Astrocyte of the spinal cord (primary cell): ENCODE measurements at regions not wholly inside any gene's neighbourhood (a gene's known extent, or its start where the extent isn't known, plus 50 kb on each side); places are given as distances from the start of the nearest gene placed in this dataset.

Experiments used
- DNase-seq: peaks from one replicate; pipeline ENCODE4 v3.0.0; 2011; ENCODE audit warnings: low read depth, low spot score
- H3K4me3 ChIP-seq: 2 replicates; pipeline ENCODE4 v1.5.1; 2011; ENCODE audit warnings: low read depth, mild to moderate bottlenecking, low read length, moderate library complexity
- in situ Hi-C: cut with HindIII; loops from 2 replicates; pipeline ENCODE4 v1.10.0; 2017; ENCODE audit warnings: low sequenced_read_pairs
- TF ChIP-seq, protein P1 (sequence below): IDR thresholded peaks from 2 replicates; pipeline ENCODE4 v1.5.1; 2012; ENCODE audit warnings: low read depth, mild to moderate bottlenecking, low read length, inconsistent platforms

DNA sequence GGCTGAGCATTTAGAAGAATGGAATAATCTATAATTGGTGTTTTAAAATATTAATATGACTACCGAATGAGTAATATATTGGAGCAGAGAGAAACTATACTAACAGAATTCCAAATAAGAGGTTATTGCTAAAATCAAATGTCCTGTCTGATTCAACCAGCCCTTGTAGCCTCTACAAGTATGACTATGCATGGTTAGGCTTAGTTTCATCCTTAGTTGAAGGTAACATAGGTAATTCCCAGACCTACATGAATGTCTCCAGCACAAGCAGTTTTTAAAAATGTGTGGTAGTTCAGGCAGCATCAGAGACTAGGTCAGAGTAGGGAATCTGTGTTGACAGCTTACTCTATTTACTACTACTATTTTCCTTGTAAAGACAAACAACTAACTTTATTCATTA, 51.7 kb upstream of the SLC27A6 start:
- in situ Hi-C loops: no loop called here

More for the DNA sequence above, 51.7 kb upstream of the SLC27A6 start:
- no peak for DNase-seq
- no peak overlapping the region for H3K4me3 ChIP-seq
- TF ChIP-seq, protein P1, sequence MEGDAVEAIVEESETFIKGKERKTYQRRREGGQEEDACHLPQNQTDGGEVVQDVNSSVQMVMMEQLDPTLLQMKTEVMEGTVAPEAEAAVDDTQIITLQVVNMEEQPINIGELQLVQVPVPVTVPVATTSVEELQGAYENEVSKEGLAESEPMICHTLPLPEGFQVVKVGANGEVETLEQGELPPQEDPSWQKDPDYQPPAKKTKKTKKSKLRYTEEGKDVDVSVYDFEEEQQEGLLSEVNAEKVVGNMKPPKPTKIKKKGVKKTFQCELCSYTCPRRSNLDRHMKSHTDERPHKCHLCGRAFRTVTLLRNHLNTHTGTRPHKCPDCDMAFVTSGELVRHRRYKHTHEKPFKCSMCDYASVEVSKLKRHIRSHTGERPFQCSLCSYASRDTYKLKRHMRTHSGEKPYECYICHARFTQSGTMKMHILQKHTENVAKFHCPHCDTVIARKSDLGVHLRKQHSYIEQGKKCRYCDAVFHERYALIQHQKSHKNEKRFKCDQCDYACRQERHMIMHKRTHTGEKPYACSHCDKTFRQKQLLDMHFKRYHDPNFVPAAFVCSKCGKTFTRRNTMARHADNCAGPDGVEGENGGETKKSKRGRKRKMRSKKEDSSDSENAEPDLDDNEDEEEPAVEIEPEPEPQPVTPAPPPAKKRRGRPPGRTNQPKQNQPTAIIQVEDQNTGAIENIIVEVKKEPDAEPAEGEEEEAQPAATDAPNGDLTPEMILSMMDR: no peak
